ENCODE measurements at regions not wholly inside any gene's neighbourhood (a gene's known extent, or its start where the extent isn't known, plus 50 kb on each side); places are given as distances from the start of the nearest gene placed in this dataset.

DNA sequence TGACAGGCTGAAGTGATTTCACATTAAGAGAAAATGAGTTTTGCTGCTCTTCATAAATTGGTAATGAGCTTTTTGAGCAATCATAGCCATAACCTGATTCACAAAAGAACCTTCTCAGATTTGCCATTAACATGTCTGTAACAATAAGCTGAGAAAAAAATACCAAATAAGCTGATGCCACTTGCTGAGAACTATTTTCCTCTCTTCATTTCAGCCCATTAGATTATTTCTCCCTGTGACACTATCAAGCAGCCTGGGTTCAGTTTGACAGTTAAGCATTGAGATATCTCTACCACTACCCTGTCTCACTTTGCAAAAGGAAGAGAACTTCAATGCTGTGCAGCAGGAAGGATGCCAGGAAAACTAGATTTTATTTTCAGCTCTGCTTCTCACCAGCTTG lies 673.9 kb downstream of the TRIB2 start:
- TF ChIP-seq, protein P1, sequence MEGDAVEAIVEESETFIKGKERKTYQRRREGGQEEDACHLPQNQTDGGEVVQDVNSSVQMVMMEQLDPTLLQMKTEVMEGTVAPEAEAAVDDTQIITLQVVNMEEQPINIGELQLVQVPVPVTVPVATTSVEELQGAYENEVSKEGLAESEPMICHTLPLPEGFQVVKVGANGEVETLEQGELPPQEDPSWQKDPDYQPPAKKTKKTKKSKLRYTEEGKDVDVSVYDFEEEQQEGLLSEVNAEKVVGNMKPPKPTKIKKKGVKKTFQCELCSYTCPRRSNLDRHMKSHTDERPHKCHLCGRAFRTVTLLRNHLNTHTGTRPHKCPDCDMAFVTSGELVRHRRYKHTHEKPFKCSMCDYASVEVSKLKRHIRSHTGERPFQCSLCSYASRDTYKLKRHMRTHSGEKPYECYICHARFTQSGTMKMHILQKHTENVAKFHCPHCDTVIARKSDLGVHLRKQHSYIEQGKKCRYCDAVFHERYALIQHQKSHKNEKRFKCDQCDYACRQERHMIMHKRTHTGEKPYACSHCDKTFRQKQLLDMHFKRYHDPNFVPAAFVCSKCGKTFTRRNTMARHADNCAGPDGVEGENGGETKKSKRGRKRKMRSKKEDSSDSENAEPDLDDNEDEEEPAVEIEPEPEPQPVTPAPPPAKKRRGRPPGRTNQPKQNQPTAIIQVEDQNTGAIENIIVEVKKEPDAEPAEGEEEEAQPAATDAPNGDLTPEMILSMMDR (IDR thresholded peaks at IDR 0.05): no peak
- TF ChIP-seq POLR2AphosphoS5 (IDR thresholded peaks at IDR 0.05; ENCODE audit: insufficient read depth in 1 of 2, low read depth in 1 of 2): no peak
- TF ChIP-seq POLR2A (IDR thresholded peaks at IDR 0.05): no peak

Data from vagina (tissue), 2 donors.